Activated naive CD4-positive, alpha-beta T cell treated with anti-CD3 and anti-CD28 coated beads, Interleukin-2, amount 10 ng/mL, durations not matched to agents 7 days and 5 days (primary cell): ENCODE measurements at regions not wholly inside any gene's neighbourhood (a gene's known extent, or its start where the extent isn't known, plus 50 kb on each side); places are given as distances from the start of the nearest gene placed in this dataset.

Source experiments
- CTCF ChIA-PET: fragments of 350-600 bp; sonication (Branson Sonifier 250); formaldehyde crosslinking; loops from one replicate; lab custom pipeline; 2021; ENCODE audit warnings: antibody characterized with exemption; lab: Charles Lee
- DNase-seq: peaks from one replicate; pipeline ENCODE4 v3.0.0-alpha.2; 2020
- H3K27ac Mint-ChIP-seq: one replicate; pipeline ENCODE4 v1.8.0; 2021; ENCODE audit warnings: mild to moderate bottlenecking, moderate library complexity, mixed read lengths
- H3K27me3 Mint-ChIP-seq: one replicate; pipeline ENCODE4 v1.8.0; 2021; ENCODE audit warnings: mild to moderate bottlenecking, mixed read lengths
- H3K36me3 Mint-ChIP-seq: one replicate; pipeline ENCODE4 v1.8.0; 2021; ENCODE audit warnings: mixed read lengths
- H3K4me1 Mint-ChIP-seq: one replicate; pipeline ENCODE4 v1.8.0; 2021; ENCODE audit warnings: mixed read lengths
- H3K4me3 Mint-ChIP-seq: one replicate; pipeline ENCODE4 v1.8.0; 2021; ENCODE audit warnings: mild to moderate bottlenecking, moderate library complexity, mixed read lengths
- H3K9me3 Mint-ChIP-seq: one replicate; pipeline ENCODE4 v1.8.0; 2021; ENCODE audit warnings: mixed read lengths

- DNase-seq, result no peak
- H3K27ac Mint-ChIP-seq, result no peak overlapping the region
- H3K4me1 Mint-ChIP-seq, result no peaks in the 10 kb centered on the region
- H3K4me3 Mint-ChIP-seq, result no peak overlapping the region
- no peaks in the 10 kb centered on the region for H3K27me3 Mint-ChIP-seq
- CTCF ChIA-PET, result no interaction called here
- no peaks in the 10 kb centered on the region for H3K36me3 Mint-ChIP-seq
- no peaks in the 10 kb centered on the region for H3K9me3 Mint-ChIP-seq
Measured at GRCh38 chr3:168990621-168991020, 672.9 kb downstream of the MECOM start.

- H3K27me3 Mint-ChIP-seq, result no peaks in the 10 kb centered on the region
- CTCF ChIA-PET, result no interaction called here
- H3K4me3 Mint-ChIP-seq, result no peak overlapping the region
- no peak overlapping the region for H3K27ac Mint-ChIP-seq
- no peak for DNase-seq
- no peaks in the 10 kb centered on the region for H3K36me3 Mint-ChIP-seq
- no peaks in the 10 kb centered on the region for H3K9me3 Mint-ChIP-seq
- H3K4me1 Mint-ChIP-seq, result no peaks in the 10 kb centered on the region
Measured at GRCh38 chr3:168990134-168990533, 673.4 kb downstream of the MECOM start.

DNA sequence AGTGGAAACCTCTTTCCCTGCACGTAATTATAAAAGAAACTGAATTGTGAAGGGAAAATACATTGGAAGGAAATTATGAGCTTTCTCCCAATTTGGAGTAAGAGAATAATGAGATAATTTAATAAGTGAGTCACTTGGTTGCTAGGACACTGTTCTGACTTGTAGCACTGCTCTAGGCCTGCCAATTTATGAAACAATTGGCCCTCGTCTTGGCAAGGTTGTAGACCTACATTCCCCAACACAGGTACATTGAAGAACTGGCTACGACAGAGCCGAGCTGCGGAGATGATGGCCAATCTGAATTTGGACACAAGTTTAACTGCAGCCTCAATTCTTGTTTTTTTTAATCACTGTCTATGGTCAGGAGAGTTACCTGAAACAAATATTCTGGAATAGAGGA, 674.1 kb downstream of the MECOM start:
- no peaks in the 10 kb centered on the region for H3K27me3 Mint-ChIP-seq
- DNase-seq, result no peak
- H3K36me3 Mint-ChIP-seq, result no peaks in the 10 kb centered on the region
- no peak overlapping the region for H3K4me3 Mint-ChIP-seq
- CTCF ChIA-PET, result no interaction called here
- H3K4me1 Mint-ChIP-seq, result no peaks in the 10 kb centered on the region
- H3K9me3 Mint-ChIP-seq, result no peaks in the 10 kb centered on the region
- no peak overlapping the region for H3K27ac Mint-ChIP-seq

DNA sequence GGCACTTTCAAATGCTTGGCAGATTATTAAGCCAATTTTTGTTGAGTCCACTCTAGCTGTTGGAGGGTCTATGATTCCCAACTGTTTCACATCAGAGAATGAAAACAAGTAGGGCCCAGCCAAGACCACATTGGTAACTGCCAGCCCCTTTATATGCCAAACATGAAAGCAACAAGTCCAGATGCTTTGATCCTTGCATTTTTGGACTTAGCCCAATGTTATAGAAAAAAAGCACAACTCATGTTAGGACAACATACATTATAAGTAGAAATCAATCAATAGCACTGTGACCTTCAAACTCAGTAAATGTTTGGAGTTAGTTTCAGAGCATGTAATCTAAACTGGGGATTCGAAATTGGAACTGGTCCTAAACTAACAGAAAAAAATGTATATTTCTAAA, 674.7 kb downstream of the MECOM start:
- Mint-ChIP-seq H3K4me3 (no peak overlapping the region), H3K27me3 (no peaks in the 10 kb centered on the region), H3K27ac (no peak overlapping the region), H3K36me3 (no peaks in the 10 kb centered on the region), H3K9me3 (no peaks in the 10 kb centered on the region), H3K4me1 (no peaks in the 10 kb centered on the region)
- no peak for DNase-seq
- CTCF ChIA-PET, result no interaction called here

DNA sequence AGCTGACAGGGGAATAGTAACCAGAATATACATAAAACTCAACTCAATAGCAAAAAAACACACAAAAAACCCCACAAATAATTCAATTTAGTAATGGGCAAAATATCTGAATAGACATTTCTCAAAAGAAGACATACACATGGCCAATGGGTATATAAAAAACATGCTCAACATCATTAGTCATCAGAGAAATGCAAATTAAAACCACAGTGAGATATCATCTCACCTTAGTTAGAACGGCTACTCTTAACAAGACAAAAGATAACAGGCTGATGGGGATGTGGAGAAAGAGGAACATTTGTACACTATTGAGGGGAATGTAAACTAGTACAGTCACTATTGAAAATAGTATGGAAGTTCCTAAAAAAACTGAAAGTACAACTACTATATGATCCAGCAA, 678.6 kb downstream of the MECOM start:
- H3K27ac Mint-ChIP-seq, result no peak overlapping the region
- CTCF ChIA-PET, result no interaction called here
- H3K36me3 Mint-ChIP-seq, result no peaks in the 10 kb centered on the region
- H3K4me1 Mint-ChIP-seq, result no peaks in the 10 kb centered on the region
- H3K27me3 Mint-ChIP-seq, result no peaks in the 10 kb centered on the region
- DNase-seq, result no peak
- no peak overlapping the region for H3K4me3 Mint-ChIP-seq
- H3K9me3 Mint-ChIP-seq, result no peaks in the 10 kb centered on the region

DNA sequence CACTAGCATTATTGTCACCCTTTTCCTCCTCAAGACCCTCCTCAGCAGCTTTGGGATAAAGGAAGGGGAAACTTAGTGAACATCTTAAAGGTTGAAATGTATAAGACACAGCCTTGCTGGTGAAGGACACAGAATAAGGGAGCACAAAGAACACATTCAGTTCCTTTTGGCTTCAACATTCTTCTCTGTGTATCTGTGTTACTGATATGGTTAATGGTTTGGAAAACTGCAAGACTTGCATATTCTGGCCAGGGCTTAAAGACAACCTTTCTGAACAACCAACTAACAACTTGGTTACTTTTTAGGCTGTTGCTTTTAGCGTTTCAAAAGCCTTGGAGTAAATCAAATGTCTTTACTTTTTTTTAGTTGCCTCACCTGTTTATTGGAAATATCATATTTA, 680.5 kb downstream of the MECOM start:
- Mint-ChIP-seq H3K36me3 (no peaks in the 10 kb centered on the region), H3K9me3 (no peaks in the 10 kb centered on the region), H3K27me3 (no peaks in the 10 kb centered on the region), H3K4me1 (no peaks in the 10 kb centered on the region), H3K27ac (no peak overlapping the region), H3K4me3 (no peak overlapping the region)
- DNase-seq, result no peak
- CTCF ChIA-PET, result no interaction called here

GRCh38 chr3:168981396-168981795, 682.1 kb downstream of the MECOM start:
- Mint-ChIP-seq H3K36me3 (no peaks in the 10 kb centered on the region), H3K9me3 (no peaks in the 10 kb centered on the region), H3K27me3 (no peaks in the 10 kb centered on the region), H3K27ac (no peak overlapping the region), H3K4me1 (no peaks in the 10 kb centered on the region), H3K4me3 (no peak overlapping the region)
- CTCF ChIA-PET, result no interaction called here
- no peak for DNase-seq

DNA sequence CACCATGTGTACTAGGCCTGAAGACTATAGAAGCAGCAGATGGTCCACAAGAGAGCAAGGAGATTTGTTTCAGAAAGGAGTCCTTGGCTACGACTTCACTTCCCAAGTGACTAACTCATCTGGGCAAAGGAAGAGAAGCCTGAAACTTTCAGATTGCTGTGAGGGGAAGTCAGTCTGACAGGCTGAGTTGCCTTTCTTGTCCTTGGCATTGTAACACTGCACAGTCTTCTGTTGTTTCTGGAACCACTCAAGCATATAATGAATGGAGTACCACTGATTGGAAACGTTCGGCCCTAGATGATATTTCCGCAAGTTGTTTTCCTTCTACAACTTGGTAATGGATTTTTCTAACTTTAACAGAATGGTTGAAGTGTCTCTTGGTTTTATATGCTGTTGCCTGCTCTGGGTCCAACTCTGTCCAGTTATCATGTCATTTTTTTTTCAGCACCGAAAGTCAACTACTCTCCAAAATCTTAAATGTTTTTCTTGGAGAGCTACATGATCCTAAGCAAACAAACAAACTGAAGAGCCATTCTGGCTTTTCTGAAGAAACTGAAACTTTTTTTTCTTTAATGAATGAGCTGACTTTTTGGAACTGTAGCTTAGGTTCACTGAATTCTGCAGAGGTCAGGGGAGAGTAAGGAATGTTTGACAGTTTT, 685.7 kb downstream of the MECOM start:
- H3K27me3 Mint-ChIP-seq, result no peaks in the 10 kb centered on the region
- CTCF ChIA-PET, result no interaction called here
- H3K9me3 Mint-ChIP-seq, result no peaks in the 10 kb centered on the region
- no peak overlapping the region for H3K27ac Mint-ChIP-seq
- no peaks in the 10 kb centered on the region for H3K36me3 Mint-ChIP-seq
- H3K4me3 Mint-ChIP-seq, result no peak overlapping the region
- H3K4me1 Mint-ChIP-seq, result no peaks in the 10 kb centered on the region
- DNase-seq, result no peak

GRCh38 chr3:168976969-168977368, 686.5 kb downstream of the MECOM start:
- CTCF ChIA-PET, result no interaction called here
- no peaks in the 10 kb centered on the region for H3K9me3 Mint-ChIP-seq
- DNase-seq, result no peak
- no peak overlapping the region for H3K27ac Mint-ChIP-seq
- H3K4me3 Mint-ChIP-seq, result no peak overlapping the region
- no peaks in the 10 kb centered on the region for H3K36me3 Mint-ChIP-seq
- no peaks in the 10 kb centered on the region for H3K4me1 Mint-ChIP-seq
- no peaks in the 10 kb centered on the region for H3K27me3 Mint-ChIP-seq

GRCh38 chr3:168975576-168975975, 687.9 kb downstream of the MECOM start:
- Mint-ChIP-seq H3K4me1 (no peaks in the 10 kb centered on the region), H3K27me3 (no peaks in the 10 kb centered on the region), H3K4me3 (no peak overlapping the region), H3K9me3 (no peaks in the 10 kb centered on the region), H3K36me3 (no peaks in the 10 kb centered on the region), H3K27ac (no peak overlapping the region)
- CTCF ChIA-PET, result no interaction called here
- DNase-seq, result no peak

GRCh38 chr3:168974617-168975403, 688.7 kb downstream of the MECOM start:
- CTCF ChIA-PET, result no interaction called here
- H3K9me3 Mint-ChIP-seq, result no peaks in the 10 kb centered on the region
- DNase-seq, result no peak
- H3K27me3 Mint-ChIP-seq, result no peaks in the 10 kb centered on the region
- H3K4me1 Mint-ChIP-seq, result no peaks in the 10 kb centered on the region
- no peak overlapping the region for H3K27ac Mint-ChIP-seq
- no peaks in the 10 kb centered on the region for H3K36me3 Mint-ChIP-seq
- H3K4me3 Mint-ChIP-seq, result no peak overlapping the region

- Mint-ChIP-seq H3K4me3 (no peak overlapping the region), H3K4me1 (no peaks in the 10 kb centered on the region), H3K36me3 (no peaks in the 10 kb centered on the region), H3K27me3 (no peaks in the 10 kb centered on the region), H3K27ac (no peak overlapping the region), H3K9me3 (no peaks in the 10 kb centered on the region)
- CTCF ChIA-PET, result no interaction called here
- DNase-seq, result no peak
Measured at GRCh38 chr3:168973897-168974296, 689.6 kb downstream of the MECOM start.

GRCh38 chr3:168973206-168973605, 690.3 kb downstream of the MECOM start:
- no peak overlapping the region for H3K27ac Mint-ChIP-seq
- no peak for DNase-seq
- H3K9me3 Mint-ChIP-seq, result no peaks in the 10 kb centered on the region
- no peaks in the 10 kb centered on the region for H3K4me1 Mint-ChIP-seq
- no peaks in the 10 kb centered on the region for H3K36me3 Mint-ChIP-seq
- no peaks in the 10 kb centered on the region for H3K27me3 Mint-ChIP-seq
- CTCF ChIA-PET, result no interaction called here
- no peak overlapping the region for H3K4me3 Mint-ChIP-seq

- Mint-ChIP-seq H3K4me3 (no peak overlapping the region), H3K36me3 (no peaks in the 10 kb centered on the region), H3K27me3 (no peaks in the 10 kb centered on the region), H3K27ac (no peak overlapping the region), H3K9me3 (no peaks in the 10 kb centered on the region), H3K4me1 (no peaks in the 10 kb centered on the region)
- CTCF ChIA-PET, result no interaction called here
- no peak for DNase-seq
Measured at GRCh38 chr3:168968609-168969008, 694.9 kb downstream of the MECOM start.

GRCh38 chr3:168964736-168965135, 698.8 kb downstream of the MECOM start:
- Mint-ChIP-seq H3K36me3 (no peaks in the 10 kb centered on the region), H3K9me3 (no peaks in the 10 kb centered on the region), H3K27me3 (no peaks in the 10 kb centered on the region), H3K27ac (no peak overlapping the region), H3K4me1 (no peaks in the 10 kb centered on the region), H3K4me3 (no peak overlapping the region)
- DNase-seq, result no peak
- CTCF ChIA-PET, result no interaction called here
